MV-4-11 (cell line): ENCODE measurements at regions not wholly inside any gene's neighbourhood (a gene's known extent, or its start where the extent isn't known, plus 50 kb on each side); places are given as distances from the start of the nearest gene placed in this dataset.

Source experiments
- DNase-seq: peaks from one replicate; lab custom pipeline; 2025; lab: John Stamatoyannopoulos, UW

DNA sequence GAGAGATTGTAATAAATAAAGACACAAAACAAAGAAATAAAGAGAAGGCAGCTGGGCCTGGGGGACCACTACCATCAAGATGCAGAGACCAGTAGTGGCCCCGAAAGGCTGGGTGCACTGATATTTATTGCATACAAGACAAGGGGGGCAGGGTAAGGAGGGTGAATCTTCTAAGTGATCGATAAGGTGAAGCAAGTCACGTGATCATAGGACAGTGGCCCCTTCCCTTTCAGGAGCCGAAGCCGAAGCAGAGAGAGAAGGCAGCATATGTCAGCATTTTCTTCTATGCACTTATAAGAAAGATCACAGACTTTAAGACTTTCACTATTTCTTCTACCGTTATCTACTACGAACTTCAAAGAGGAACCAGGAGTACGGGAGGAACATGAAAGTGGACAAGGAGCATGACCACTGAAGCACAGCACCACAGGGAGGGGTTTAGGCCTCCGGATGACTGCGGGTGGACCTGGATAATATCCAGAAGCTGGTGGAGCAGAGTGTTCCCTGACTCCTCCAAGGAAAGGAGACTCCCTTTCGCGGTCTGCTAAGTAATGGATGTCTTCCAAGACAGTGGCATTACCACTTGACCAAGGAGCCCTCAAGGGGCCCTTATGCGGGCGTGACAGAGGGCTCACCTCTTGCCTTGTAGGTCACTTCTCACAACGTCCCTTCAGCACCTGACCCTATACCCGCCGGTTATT lies 126.4 kb downstream of the RBM46 start:
- DNase-seq = peak; percentile 68

DNA sequence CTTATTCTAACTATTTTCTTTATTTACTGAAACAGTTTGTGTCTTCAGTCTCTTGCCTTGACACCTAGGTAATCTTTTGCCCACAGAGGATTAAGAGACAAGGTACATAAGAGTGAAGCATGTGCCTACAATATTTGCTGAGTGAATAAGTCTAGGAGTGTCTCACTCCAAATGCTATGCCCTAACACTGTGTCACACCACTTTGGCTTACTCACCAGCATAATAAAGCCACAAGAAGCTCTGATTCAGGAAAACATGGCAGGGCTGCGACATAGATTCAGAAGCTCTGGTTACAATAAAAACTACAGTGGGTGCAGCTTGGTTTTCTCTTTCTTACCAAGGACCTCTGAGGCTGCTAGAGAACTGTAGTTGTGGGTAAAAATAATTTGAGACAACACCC lies 127.1 kb downstream of the RBM46 start:
- peak; percentile 19 for DNase-seq

GRCh38 chr4:154911097-154911496 lies 130.0 kb downstream of the RBM46 start:
- peak; percentile 52 for DNase-seq

DNA sequence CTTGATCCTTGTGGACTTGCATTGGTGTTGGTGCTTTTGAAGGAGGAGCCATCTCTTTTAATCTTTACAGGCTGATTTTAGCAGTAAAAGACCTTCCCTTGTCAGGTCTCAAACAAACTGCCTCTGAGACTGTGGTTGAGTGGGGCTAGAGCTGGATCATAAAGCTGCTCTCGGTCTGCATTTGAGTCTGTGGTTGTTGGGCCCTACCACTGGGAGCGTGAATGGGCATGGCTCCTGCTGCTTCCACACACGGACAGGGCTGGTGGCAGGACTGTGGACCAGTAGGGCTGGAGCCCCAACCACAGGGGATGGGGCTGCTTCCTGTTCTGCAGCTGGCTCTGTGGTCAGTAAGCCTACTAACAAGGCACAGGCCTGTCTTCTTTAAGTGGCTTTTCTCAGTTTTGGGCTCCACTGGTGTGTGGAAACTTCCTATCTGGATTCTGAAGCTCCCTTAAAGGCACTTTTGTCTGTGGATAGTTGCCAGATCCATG lies 130.6 kb downstream of the RBM46 start:
- peak; percentile 99 for DNase-seq

GRCh38 chr4:154916068-154916467 lies 135.0 kb downstream of the RBM46 start:
- no peak for DNase-seq

- DNase-seq = no peak
Observed at GRCh38 chr4:154927126-154927680, 146.1 kb downstream of the RBM46 start.

DNA sequence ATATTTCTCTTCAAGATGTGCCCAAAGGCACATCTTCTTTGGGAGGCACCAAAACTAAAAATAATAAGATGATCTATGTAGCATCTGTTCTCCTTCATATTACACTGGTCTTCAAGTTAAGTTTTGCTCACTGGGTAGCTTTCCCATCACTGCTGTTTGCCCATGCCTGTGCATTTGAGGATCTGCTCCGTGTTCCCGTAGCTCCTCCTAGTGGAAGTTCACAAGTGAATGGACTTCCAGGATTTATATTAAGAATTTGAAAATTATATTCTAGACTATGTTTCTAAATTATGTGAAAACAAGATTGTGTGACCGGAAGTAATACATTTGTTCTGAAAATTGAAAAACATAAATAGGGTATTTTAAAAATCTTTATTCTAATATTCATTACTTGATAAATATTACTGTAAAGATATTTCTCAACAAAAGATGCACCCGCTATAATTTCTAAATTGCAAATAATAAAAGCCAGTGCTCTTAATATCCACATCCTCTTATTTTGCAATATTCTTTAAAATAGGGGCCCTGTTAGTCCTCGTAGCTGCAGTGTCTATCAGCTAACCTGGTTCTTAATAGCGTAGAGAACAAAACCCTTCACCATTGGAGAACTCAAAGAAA lies 147.7 kb downstream of the RBM46 start:
- DNase-seq = no peak

- no peak for DNase-seq
Observed at GRCh38 chr4:154936873-154937272, 155.8 kb downstream of the RBM46 start.

GRCh38 chr4:154939851-154940250 lies 158.8 kb downstream of the RBM46 start:
- DNase-seq = no peak

DNA sequence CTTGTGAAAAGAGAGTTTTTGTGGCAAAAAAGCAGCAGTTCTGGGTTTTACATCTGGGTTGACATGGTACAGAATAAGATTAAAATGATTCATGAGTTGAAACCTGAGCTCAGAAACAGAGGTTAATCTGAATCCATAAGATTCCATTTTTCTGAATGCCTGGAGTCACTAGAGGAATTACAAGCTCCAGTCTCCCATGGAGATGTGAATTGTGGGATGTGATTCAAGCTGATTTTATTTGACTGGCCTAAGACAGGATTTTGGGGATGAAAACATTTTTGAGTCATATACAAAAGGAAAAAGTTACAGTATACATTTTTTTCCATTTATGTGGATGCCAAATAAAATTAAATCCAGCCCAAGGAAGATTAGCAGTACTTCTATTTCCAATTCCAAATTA lies 161.1 kb downstream of the RBM46 start:
- no peak for DNase-seq

- DNase-seq = no peak
Observed at GRCh38 chr4:154944996-154945395, 163.9 kb downstream of the RBM46 start.

- DNase-seq = peak; percentile 31
Observed at GRCh38 chr4:154946113-154946512, 165.0 kb downstream of the RBM46 start.

- no peak for DNase-seq
Observed at GRCh38 chr4:154953691-154954090, 172.6 kb downstream of the RBM46 start.

- no peak for DNase-seq
Observed at GRCh38 chr4:154954117-154954516, 173.0 kb downstream of the RBM46 start.

GRCh38 chr4:154958121-154958520 lies 177.0 kb downstream of the RBM46 start:
- DNase-seq = no peak

DNA sequence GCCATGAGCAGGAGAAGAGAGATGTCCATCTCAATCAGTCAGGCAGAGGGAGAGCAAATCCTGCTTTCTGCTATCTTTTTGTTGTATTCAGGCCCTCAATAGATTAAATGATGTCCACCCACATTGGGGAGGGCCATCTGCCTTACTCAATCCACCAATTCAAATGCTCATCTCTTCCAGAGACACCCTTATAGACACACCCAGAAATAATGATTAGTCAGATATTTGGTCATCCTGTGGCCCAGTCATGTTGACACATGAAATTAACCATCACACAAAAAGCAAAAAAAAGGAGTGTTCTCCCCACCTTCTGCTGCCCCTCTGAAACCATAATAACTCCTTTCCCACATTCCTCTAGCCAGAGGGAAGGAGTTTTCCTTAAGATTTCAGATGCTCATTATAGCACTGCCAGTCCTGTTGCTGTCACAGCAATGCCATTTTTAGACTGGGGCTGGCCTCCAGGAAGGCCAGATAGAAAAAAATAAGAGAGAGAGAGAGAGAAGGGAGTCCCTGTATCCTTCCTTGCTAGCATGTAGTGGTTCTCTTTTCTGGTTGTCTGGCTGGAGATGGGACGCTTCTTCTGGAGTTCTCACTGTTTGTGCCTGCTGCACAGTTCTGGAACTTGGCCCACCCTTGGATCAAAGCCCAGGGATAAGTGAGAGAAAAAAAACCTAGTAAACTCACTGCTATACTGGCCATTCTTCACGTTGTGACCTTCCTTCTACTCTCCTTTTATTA lies 177.7 kb downstream of the RBM46 start:
- no peak for DNase-seq

DNA sequence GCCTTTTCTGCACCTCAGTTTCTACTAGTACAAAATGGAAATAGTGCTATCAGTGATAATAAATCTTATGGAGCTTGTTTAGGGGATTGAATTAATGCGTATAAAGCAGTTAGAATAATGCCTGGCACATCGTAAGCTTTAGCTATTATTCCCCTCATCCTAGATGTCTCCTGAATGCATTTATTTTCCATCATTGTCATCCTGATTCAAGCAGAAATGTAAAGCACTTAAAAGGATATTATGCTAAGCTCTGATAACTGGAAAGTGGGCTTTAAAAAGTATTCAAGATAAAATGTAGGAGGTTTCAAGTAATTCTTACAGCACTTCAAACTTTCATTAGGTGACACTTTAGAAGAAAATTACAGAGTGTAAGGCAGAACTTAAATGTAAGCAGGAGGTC lies 178.7 kb downstream of the RBM46 start:
- DNase-seq = no peak

DNA sequence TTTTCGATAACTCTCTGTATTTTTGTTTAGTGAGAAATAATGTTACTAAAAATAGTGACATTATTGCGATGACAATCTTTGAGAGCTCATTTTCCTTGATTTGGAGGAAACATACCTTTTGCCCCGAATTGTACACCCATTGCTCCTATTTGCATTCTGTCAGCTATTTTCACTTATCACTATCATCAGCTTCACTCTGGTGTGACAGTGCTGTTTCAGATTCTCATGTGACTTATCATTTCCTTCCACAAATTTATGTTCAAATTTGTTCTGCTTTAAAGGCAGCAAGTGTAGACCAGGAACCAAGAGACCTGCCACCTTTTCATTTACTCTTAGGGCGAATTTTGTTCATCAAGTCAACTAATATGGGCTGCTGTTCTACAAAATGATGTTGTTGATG lies 179.4 kb downstream of the RBM46 start:
- no peak for DNase-seq

- peak; percentile 89 for DNase-seq
Observed at GRCh38 chr4:154961263-154961662, 180.2 kb downstream of the RBM46 start.

DNA sequence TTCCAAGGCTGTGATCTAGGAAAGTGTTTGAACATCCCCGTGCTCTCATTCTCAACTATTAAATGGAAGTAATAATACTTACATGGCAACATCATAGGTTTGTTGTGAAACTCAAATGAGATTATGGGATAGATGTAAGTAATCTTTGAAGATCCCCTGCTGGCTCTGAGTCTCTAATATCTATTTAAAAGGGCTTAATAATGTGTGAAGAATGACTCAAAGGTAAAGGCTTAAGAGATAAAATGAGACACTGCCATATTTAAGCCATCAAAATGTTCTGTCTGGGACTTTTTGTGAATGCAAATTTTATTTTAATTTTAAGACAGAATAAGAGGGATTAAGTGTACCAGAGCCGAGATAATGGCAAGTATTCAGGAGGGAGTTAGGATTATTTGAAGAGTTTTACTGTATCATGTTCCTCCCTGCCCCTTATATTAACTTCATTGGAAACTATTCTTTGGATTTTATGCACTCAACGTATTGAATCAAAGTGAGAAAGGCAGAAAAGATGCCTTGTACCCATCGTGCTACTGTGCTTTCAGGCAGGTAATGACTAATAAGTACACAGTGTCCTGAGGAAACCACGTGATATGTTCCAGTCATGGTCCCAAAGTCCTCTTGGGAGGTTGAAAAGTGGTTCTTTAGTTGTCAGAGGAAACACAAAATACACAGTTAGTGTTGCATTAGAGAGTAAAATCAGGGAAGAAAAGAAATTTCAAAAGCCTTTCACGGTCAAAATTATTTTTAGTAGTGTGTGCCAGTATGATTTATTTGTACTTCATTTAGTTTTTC lies 192.4 kb downstream of the RBM46 start:
- DNase-seq = no peak

DNA sequence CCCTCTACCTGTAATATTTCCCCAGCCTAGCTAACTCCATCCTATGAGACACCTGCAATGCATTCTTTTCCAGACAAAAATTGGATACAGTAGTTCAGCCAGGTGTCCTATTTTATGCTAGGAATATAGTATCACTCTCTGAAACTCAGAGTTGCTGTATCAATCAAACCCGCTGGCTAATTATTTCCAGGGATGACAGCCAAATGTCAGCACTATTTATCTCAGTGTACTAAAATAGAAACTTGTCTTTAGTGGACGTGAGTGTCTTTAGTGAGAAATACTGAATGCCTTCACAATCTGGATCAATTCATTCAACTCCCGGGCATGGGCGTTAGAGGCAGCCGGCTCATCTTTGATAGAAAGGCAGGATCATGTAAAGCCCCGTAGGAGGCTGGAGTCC lies 196.2 kb downstream of the RBM46 start:
- DNase-seq = no peak
